ENCODE measurements at regions not wholly inside any gene's neighbourhood (a gene's known extent, or its start where the extent isn't known, plus 50 kb on each side); places are given as distances from the start of the nearest gene placed in this dataset.
"Not testable (repeated sequence)": the region's sequence is repeated elsewhere in the genome, so short reads cannot be mapped to it uniquely, and the experiment has no call there.

DNA sequence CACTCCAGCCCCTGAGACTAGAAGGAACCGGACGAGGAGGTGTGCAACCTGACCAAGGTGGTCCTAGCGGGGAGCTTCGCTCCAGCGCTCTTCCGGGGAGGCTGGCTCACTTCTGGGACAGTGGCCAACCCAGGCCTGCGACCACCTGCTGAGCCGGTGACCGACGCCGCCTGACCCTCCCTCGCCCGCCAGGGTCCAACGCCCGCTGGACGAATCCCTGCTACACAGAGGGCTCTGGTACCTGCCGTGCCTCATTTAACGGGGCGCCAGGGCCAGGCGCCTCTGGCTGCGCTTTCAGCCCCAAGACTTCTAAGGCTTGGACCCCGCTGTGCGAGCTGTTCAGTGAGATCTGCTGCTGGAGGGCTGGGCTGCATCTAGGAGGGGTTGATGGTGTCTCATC, 99.5 kb upstream of the KCNJ18 start:
- Histone ChIP-seq H3K9me3 (no peaks in the 10 kb centered on the region), H3K4me3 (no peak overlapping the region), H3K36me3 (no peaks in the 10 kb centered on the region), H3K27ac (no peak overlapping the region), H3K27me3 (no peaks in the 10 kb centered on the region), H3K4me1 (no peaks in the 10 kb centered on the region)
- TF ChIP-seq, protein P1, sequence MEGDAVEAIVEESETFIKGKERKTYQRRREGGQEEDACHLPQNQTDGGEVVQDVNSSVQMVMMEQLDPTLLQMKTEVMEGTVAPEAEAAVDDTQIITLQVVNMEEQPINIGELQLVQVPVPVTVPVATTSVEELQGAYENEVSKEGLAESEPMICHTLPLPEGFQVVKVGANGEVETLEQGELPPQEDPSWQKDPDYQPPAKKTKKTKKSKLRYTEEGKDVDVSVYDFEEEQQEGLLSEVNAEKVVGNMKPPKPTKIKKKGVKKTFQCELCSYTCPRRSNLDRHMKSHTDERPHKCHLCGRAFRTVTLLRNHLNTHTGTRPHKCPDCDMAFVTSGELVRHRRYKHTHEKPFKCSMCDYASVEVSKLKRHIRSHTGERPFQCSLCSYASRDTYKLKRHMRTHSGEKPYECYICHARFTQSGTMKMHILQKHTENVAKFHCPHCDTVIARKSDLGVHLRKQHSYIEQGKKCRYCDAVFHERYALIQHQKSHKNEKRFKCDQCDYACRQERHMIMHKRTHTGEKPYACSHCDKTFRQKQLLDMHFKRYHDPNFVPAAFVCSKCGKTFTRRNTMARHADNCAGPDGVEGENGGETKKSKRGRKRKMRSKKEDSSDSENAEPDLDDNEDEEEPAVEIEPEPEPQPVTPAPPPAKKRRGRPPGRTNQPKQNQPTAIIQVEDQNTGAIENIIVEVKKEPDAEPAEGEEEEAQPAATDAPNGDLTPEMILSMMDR (IDR thresholded peaks at IDR 0.05): no peak
- no peak for DNase-seq (ENCODE audit: low spot score in 2 of 2)
- intact Hi-C loops (cut with DNase I): no loop called here

DNA sequence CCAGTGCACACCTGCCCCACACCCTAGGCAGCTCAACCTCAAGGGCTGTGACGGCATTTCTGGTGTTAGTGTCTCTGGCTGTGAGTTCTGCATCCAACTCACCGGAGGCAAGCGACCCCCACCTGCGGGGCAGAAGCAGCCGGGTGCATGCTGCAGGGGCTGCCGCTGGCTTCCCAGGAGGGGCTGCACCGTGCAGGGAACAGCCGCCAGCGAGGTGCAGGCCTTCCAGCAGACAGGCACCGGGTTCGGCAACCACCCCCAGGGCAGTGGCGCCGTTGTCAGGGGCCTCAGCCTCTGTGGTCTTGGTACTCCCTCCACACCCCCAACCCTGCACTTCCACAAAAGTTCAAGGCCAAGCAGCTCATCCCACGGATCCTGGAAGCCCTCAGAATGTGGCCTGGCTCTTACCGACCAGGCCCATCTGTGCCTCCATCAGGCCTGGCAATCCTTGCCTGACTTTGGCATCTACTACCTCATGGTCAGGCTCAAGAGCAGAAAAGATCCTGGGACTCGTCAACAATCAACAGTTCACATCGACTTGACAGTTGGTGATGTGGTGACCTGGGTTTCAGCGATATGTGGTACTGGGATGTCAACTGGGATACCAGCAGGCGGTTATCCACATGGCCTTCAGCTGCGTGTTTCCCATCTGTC, 98.7 kb upstream of the KCNJ18 start:
- H3K27me3 ChIP-seq; DNase-seq (ENCODE audit: low spot score in 2 of 2); H3K36me3 ChIP-seq; H3K9me3 ChIP-seq; H3K27ac ChIP-seq; H3K4me3 ChIP-seq; H3K4me1 ChIP-seq; intact Hi-C loops (cut with DNase I): not testable (repeated sequence)

DNA sequence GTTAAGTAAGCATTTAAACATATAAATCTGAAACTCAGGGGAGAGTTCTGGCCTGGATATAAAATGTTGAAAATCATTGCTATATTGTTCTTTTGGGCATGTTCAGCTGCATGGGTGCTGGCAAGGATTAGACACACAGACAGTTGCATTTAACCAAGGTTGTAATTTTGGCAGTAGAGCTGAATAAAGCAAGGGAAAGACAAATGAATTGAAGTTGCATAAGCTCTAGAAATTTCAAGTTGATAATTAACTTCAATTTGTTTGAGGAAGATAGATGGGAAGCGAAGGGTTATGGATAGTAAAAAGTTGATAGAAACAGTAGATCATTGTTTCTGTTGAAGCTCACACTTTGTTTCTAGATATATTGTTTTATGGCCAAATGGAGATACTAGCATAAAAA, 97.2 kb upstream of the KCNJ18 start:
- Histone ChIP-seq H3K9me3 (no peaks in the 10 kb centered on the region), H3K27ac (no peak overlapping the region), H3K4me3 (no peak overlapping the region), H3K27me3 (no peaks in the 10 kb centered on the region), H3K4me1 (no peaks in the 10 kb centered on the region), H3K36me3 (no peaks in the 10 kb centered on the region)
- TF ChIP-seq, protein P1 (IDR thresholded peaks at IDR 0.05): no peak
- intact Hi-C loops (cut with DNase I): no loop called here
- no peak for DNase-seq (ENCODE audit: low spot score in 2 of 2)

DNA sequence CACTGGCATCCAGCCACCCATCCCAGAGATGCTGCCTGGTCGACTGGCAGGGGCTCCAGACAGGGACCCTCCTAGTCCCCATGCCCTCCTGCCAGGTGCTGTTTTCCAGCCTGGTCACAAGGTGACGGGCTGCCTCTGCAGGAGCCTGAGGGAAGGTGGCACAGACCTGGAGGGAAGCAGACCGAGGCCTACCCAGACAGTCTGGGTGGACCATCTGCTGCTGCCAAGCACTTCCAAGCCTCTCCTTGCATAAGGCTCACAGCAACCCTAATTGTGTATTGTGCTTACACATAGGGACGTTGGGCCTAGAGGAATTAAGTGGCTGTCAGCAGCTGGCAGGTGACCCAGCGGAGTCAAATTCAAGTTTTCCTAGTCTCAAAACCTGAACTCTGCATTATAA, 90.1 kb upstream of the KCNJ18 start:
- Histone ChIP-seq H3K36me3 (no peaks in the 10 kb centered on the region), H3K4me3 (no peak overlapping the region), H3K27ac (no peak overlapping the region), H3K27me3 (no peaks in the 10 kb centered on the region), H3K4me1 (no peaks in the 10 kb centered on the region), H3K9me3 (no peaks in the 10 kb centered on the region)
- TF ChIP-seq, protein P1 (IDR thresholded peaks at IDR 0.05): no peak
- intact Hi-C loops (cut with DNase I): no loop called here
- DNase-seq (ENCODE audit: low spot score in 2 of 2): no peak

DNA sequence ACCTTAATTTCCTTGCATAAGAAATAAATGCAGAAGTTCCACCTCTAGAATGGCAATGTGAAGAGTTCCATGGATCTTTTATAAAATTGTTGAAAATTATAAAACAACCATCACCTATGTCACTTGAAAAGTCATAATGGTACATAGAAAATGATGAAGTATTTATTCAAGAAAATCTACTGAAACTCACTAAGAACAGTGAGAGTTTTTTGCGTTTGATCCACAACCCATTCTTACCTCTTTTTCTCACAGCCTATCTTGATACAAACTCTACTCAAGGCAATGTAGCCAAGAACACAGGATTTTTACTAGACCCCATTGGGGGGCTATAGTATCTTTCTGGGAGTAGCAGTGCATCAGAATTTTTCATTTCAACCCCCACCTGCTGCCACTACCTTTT, 89.0 kb upstream of the KCNJ18 start:
- intact Hi-C loops (cut with DNase I); H3K27ac ChIP-seq; DNase-seq (ENCODE audit: low spot score in 2 of 2); H3K36me3 ChIP-seq; H3K27me3 ChIP-seq; H3K4me3 ChIP-seq; H3K9me3 ChIP-seq; H3K4me1 ChIP-seq: not testable (repeated sequence)

DNA sequence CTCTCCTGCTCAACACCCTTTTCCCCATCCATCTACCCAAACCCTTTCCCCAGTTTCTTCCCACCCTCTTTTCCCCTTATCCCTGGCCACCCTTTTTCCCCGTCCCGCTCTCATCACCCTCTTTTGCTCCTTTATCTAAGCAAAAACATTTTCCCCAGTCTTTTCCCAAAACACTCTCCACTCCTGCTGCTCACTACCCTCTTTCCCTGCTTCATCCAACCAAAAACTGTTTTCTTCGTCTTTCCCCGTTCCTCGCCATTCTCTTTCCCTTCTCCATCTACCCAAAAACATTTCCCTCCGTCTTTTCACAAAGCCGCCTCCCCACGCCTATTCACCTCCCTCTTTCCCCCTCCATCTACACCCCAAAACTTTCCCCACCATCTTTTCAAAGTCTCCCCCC, 80.9 kb upstream of the KCNJ18 start:
- DNase-seq (ENCODE audit: low spot score in 2 of 2); intact Hi-C loops (cut with DNase I); H3K4me3 ChIP-seq; H3K27ac ChIP-seq; H3K4me1 ChIP-seq; H3K36me3 ChIP-seq; H3K9me3 ChIP-seq; H3K27me3 ChIP-seq: not testable (repeated sequence)

DNA sequence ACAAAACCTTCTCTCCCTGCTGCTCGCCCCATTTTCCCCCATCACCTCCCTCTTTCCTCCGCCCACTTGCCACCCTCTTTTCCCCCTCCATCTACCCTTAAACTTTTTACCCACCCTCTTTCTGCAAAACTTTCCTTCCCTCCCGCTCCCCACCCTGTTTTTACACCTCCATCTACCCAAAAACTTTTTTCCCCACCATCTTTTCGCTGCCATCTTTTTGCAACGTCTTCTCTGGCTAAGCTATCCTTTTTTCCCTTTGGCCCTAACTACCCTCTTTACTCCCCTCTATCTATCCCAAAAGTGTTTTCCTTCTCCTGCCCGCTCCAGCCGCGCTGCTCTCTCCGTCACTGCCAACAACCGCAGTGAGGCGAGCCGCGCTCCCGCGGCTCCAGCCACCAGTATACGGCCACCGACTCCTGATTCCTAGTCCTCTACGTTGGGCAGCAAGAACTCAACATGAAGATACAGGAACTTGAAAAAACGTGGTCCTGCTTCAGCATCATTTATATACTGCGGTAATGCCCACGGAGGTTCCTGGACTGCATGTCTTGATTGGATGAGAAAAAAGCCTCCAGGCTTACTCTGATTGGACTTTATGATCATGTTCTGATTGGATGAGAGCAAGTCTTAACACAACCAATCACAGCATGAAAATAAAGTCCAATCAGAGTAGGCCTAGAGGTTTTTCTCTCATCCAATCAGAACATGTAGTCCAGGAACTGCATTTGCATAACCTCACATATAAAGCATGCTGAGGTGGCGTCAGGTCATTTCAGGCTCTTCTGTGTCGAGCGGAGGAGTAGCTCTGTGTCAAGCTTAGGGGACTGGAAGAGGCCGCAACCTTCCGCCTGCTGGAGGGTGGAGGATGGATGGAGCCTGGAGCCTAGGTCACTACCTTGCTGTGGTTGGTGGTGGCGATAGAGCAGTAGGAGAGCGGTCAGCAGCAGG, 79.9 kb upstream of the KCNJ18 start:
- H3K4me3 ChIP-seq; H3K27me3 ChIP-seq; intact Hi-C loops (cut with DNase I); DNase-seq (ENCODE audit: low spot score in 2 of 2); H3K27ac ChIP-seq; H3K4me1 ChIP-seq; H3K9me3 ChIP-seq; H3K36me3 ChIP-seq: not testable (repeated sequence)
